Smooth muscle cell (in vitro differentiated cells): ENCODE measurements at regions not wholly inside any gene's neighbourhood (a gene's known extent, or its start where the extent isn't known, plus 50 kb on each side); places are given as distances from the start of the nearest gene placed in this dataset.

Source experiments
- DNase-seq: peaks from one replicate; lab custom pipeline; 2025; ENCODE audit not compliant: unreplicated experiment; lab: John Stamatoyannopoulos, UW
- H2AFZ ChIP-seq: fragments of 200-600 bp; sonication (generic); 2 replicates; pipeline ENCODE4 v1.6.0; 2016; ENCODE audit warnings: antibody characterized with exemption, low read depth, mild to moderate bottlenecking
- H3F3A ChIP-seq: fragments of 200-600 bp; sonication (generic); 2 replicates; pipeline ENCODE4 v1.6.0; 2017; ENCODE audit warnings: antibody characterized with exemption, low read depth
- H3K27ac ChIP-seq: fragments of 200-600 bp; sonication (generic); 2 replicates; pipeline ENCODE4 v1.5.1; 2016; ENCODE audit warnings: low read depth, mild to moderate bottlenecking
- H3K27me3 ChIP-seq: fragments of 200-600 bp; sonication (generic); 2 replicates; pipeline ENCODE4 v1.6.1; 2016; ENCODE audit warnings: low read depth, mild to moderate bottlenecking
- H3K36me3 ChIP-seq: fragments of 200-600 bp; sonication (generic); 2 replicates; pipeline ENCODE4 v1.5.1; 2016; ENCODE audit warnings: low read depth
- H3K4me1 ChIP-seq: fragments of 200-600 bp; sonication (generic); 2 replicates; pipeline ENCODE4 v1.5.1; 2016; ENCODE audit warnings: low read depth
- H3K4me2 ChIP-seq: fragments of 200-600 bp; sonication (generic); 2 replicates; pipeline ENCODE4 v1.6.0; 2016; ENCODE audit warnings: mild to moderate bottlenecking
- H3K4me3 ChIP-seq: fragments of 200-600 bp; sonication (generic); 2 replicates; pipeline ENCODE4 v1.5.1; 2016; ENCODE audit warnings: mild to moderate bottlenecking
- H3K79me2 ChIP-seq: fragments of 200-600 bp; sonication (generic); 2 replicates; pipeline ENCODE4 v1.6.0; 2016; ENCODE audit warnings: low read depth, mild to moderate bottlenecking
- H3K9ac ChIP-seq: fragments of 200-600 bp; sonication (generic); 2 replicates; pipeline ENCODE4 v1.6.0; 2016; ENCODE audit warnings: low read depth
- H3K9me3 ChIP-seq: fragments of 200-600 bp; sonication (generic); replicated peaks from 2 replicates; pipeline ENCODE4 v1.5.1; 2016; ENCODE audit warnings: low read depth
- H4K20me1 ChIP-seq: fragments of 200-600 bp; sonication (generic); 2 replicates; pipeline ENCODE4 v1.6.0; 2016; ENCODE audit warnings: low read depth
- CTCF ChIP-seq: fragments of 200-600 bp; sonication (generic); IDR thresholded peaks from 2 replicates; pipeline ENCODE4 v1.5.1; 2017; ENCODE audit warnings: borderline replicate concordance, mild to moderate bottlenecking, antibody characterized with exemption; ENCODE audit not compliant: insufficient read depth, poor library complexity, severe bottlenecking
- WGBS: methylation state at CpG from one replicate; pipeline ENCODE4 v1.1.7; 2016; ENCODE audit warnings: low lambda C conversion rate; 5-methylcytosine and 5-hydroxymethylcytosine counted together

DNA sequence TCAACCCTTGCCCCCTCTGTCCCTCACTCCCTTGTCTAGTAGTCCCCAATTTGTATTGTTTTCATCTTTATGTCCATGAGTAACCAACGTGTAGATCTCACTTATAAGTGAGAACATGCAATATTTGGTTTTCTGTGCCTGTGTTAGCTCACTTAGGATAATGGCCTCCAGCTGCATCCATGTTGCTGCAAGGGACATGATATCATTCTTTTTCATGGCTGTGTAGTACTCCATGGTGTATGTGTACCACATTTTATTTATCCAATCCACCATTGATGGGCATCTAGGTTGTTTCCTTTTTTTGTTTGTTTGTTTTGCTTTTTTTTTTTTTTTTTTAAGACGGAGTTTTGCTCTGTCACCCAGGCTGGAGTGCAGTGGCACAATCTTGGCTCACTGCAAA, 63.0 kb upstream of the HS3ST4 start:
- no peak for TF ChIP-seq CTCF
- no peak for DNase-seq
- 100% methylated on average over 2 of the region's 2 CpGs for WGBS
- Histone ChIP-seq H3K36me3 (no peaks in the 10 kb centered on the region), H4K20me1 (no peaks in the 10 kb centered on the region), H3K9me3 (no peaks in the 10 kb centered on the region), H3F3A (no peaks in the 10 kb centered on the region), H2AFZ (no peak overlapping the region), H3K27me3 (no peaks in the 10 kb centered on the region), H3K4me2 (no peak overlapping the region), H3K9ac (no peak overlapping the region), H3K4me1 (no peaks in the 10 kb centered on the region), H3K27ac (no peak overlapping the region), H3K79me2 (no peaks in the 10 kb centered on the region), H3K4me3 (no peak overlapping the region)

GRCh38 chr16:25627641-25628040, 64.1 kb upstream of the HS3ST4 start:
- WGBS, result 89% methylated on average over 3 of the region's 3 CpGs
- no peak for TF ChIP-seq CTCF
- H3K9me3 ChIP-seq, result no peaks in the 10 kb centered on the region
- no peaks in the 10 kb centered on the region for H3K4me1 ChIP-seq
- no peaks in the 10 kb centered on the region for H4K20me1 ChIP-seq
- no peaks in the 10 kb centered on the region for H3K36me3 ChIP-seq
- H3K27me3 ChIP-seq, result no peaks in the 10 kb centered on the region
- no peak overlapping the region for H3K4me2 ChIP-seq
- no peak overlapping the region for H3K9ac ChIP-seq
- DNase-seq, result no peak
- no peak overlapping the region for H3K27ac ChIP-seq
- no peaks in the 10 kb centered on the region for H3K79me2 ChIP-seq
- no peak overlapping the region for H3K4me3 ChIP-seq
- H3F3A ChIP-seq, result no peaks in the 10 kb centered on the region
- H2AFZ ChIP-seq, result no peak overlapping the region

GRCh38 chr16:25626172-25626571, 65.6 kb upstream of the HS3ST4 start:
- TF ChIP-seq CTCF, result no peak
- Histone ChIP-seq H3K27me3 (no peaks in the 10 kb centered on the region), H3F3A (no peaks in the 10 kb centered on the region), H3K9ac (no peak overlapping the region), H3K27ac (peak overlapping the region; percentile 12), H3K4me2 (no peak overlapping the region), H3K79me2 (no peaks in the 10 kb centered on the region), H3K4me3 (no peak overlapping the region), H3K9me3 (no peaks in the 10 kb centered on the region), H3K4me1 (no peaks in the 10 kb centered on the region), H2AFZ (no peak overlapping the region), H3K36me3 (no peaks in the 10 kb centered on the region), H4K20me1 (no peaks in the 10 kb centered on the region)
- WGBS, result 84% methylated on average over 2 of the region's 2 CpGs
- DNase-seq, result no peak

DNA sequence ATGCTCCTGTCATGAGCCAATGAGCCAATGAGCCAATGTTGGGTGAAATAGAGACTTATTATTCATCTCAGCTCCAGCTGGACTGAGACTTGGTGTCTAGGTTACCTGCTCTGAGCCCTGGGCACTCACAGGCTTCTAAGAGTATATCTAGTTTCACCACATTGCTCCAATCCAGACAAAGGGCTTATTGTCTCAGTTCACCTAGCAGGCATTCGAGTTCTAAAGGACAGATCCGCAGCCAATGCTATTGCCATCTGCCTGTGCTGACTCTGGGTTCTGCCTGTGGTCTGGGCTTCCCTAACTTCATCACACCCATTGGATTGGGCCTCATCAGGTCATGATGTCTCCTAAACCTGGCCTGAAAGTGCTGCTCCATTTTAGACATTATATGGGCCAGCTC, 66.1 kb upstream of the HS3ST4 start:
- Histone ChIP-seq H3K9me3 (no peaks in the 10 kb centered on the region), H3K4me2 (no peak overlapping the region), H3K4me3 (no peak overlapping the region), H3K27me3 (no peaks in the 10 kb centered on the region), H3K27ac (peak overlapping the region; percentile 12), H4K20me1 (no peaks in the 10 kb centered on the region), H3K4me1 (no peaks in the 10 kb centered on the region), H3K36me3 (no peaks in the 10 kb centered on the region), H3F3A (no peaks in the 10 kb centered on the region), H3K79me2 (no peaks in the 10 kb centered on the region), H3K9ac (no peak overlapping the region), H2AFZ (no peak overlapping the region)
- 73% methylated on average over 2 of the region's 2 CpGs for WGBS
- no peak for DNase-seq
- no peak for TF ChIP-seq CTCF
